Urinary bladder (tissue), 3 donors: ENCODE measurements at regions not wholly inside any gene's neighbourhood (a gene's known extent, or its start where the extent isn't known, plus 50 kb on each side); places are given as distances from the start of the nearest gene placed in this dataset.

ENCODE experiments used
- DNase-seq: peaks from one replicate; pipeline ENCODE4 v3.0.0-alpha.2; 2015; ENCODE audit errors: extremely low spot score
- H3K27ac ChIP-seq: one replicate; pipeline ENCODE4 v1.5.1; 2013; ENCODE audit warnings: low read depth, mild to moderate bottlenecking, moderate library complexity
- H3K36me3 ChIP-seq: one replicate; pipeline ENCODE4 v1.6.1; 2013; ENCODE audit warnings: mild to moderate bottlenecking, moderate library complexity; ENCODE audit not compliant: insufficient read depth
- H3K4me1 ChIP-seq: one replicate; pipeline ENCODE4 v1.6.1; 2013; ENCODE audit warnings: mild to moderate bottlenecking, moderate library complexity; ENCODE audit not compliant: insufficient read depth
- H3K4me3 ChIP-seq: one replicate; pipeline ENCODE4 v1.5.1; 2013; ENCODE audit warnings: low read depth, low read length
- WGBS: extraction: QIAGEN DNeasy Blood & Tissue Kit; methylation state at CpG from one replicate; pipeline ENCODE4 v1.1.7; 2013; 5-methylcytosine and 5-hydroxymethylcytosine counted together
- donor health status: healthy with polysubstance abuse.
- donor health status: healthy.

- no peaks in the 10 kb centered on the region for H3K36me3 ChIP-seq
- WGBS, result 50% methylated on average over 1 of the region's 1 CpG
Observed at GRCh38 chr3:10759495-10759894, 56.5 kb upstream of the SLC6A11 start.

GRCh38 chr3:10760199-10760598 is 55.8 kb upstream of the SLC6A11 start:
- Histone ChIP-seq H3K4me1 (no peaks in the 10 kb centered on the region), H3K36me3 (no peaks in the 10 kb centered on the region), H3K4me3 (no peak overlapping the region), H3K27ac (no peak overlapping the region)
- no peak for DNase-seq
- WGBS, result 75% methylated on average over 2 of the region's 2 CpGs

More at GRCh38 chr3:10759495-10759894, 56.5 kb upstream of the SLC6A11 start:
- no peak overlapping the region for H3K4me3 ChIP-seq
- no peak for DNase-seq
- H3K27ac ChIP-seq, result no peak overlapping the region
- no peaks in the 10 kb centered on the region for H3K4me1 ChIP-seq

GRCh38 chr3:10761583-10761982 is 54.4 kb upstream of the SLC6A11 start:
- 32% methylated on average over 8 of the region's 8 CpGs for WGBS

GRCh38 chr3:10762116-10762515 is 53.9 kb upstream of the SLC6A11 start:
- no peaks in the 10 kb centered on the region for H3K4me1 ChIP-seq
- H3K27ac ChIP-seq, result no peak overlapping the region
- H3K4me3 ChIP-seq, result no peak overlapping the region
- H3K36me3 ChIP-seq, result no peaks in the 10 kb centered on the region
- DNase-seq, result no peak
- WGBS, result 47% methylated on average over 5 of the region's 5 CpGs

More at GRCh38 chr3:10761583-10761982, 54.4 kb upstream of the SLC6A11 start:
- Histone ChIP-seq H3K4me1 (no peaks in the 10 kb centered on the region), H3K27ac (no peak overlapping the region), H3K4me3 (no peak overlapping the region), H3K36me3 (no peaks in the 10 kb centered on the region)
- DNase-seq, result no peak

- 61% methylated on average over 9 of the region's 9 CpGs for WGBS
- no peaks in the 10 kb centered on the region for H3K4me1 ChIP-seq
- DNase-seq, result no peak
- no peak overlapping the region for H3K27ac ChIP-seq
- H3K36me3 ChIP-seq, result no peaks in the 10 kb centered on the region
- no peak overlapping the region for H3K4me3 ChIP-seq
Observed at GRCh38 chr3:10762611-10763247, 53.3 kb upstream of the SLC6A11 start.

- Histone ChIP-seq H3K27ac (no peak overlapping the region), H3K4me3 (no peak overlapping the region), H3K4me1 (no peaks in the 10 kb centered on the region), H3K36me3 (no peaks in the 10 kb centered on the region)
- WGBS, result 78% methylated on average over 9 of the region's 9 CpGs
- DNase-seq, result no peak
Observed at GRCh38 chr3:10763248-10763620, 52.8 kb upstream of the SLC6A11 start.

GRCh38 chr3:10763817-10764258 is 52.2 kb upstream of the SLC6A11 start:
- H3K4me1 ChIP-seq, result no peaks in the 10 kb centered on the region
- WGBS, result 79% methylated on average over 10 of the region's 10 CpGs
- no peak overlapping the region for H3K27ac ChIP-seq
- no peaks in the 10 kb centered on the region for H3K36me3 ChIP-seq
- DNase-seq, result no peak
- H3K4me3 ChIP-seq, result no peak overlapping the region

- DNase-seq, result no peak
- 47% methylated on average over 32 of the region's 32 CpGs for WGBS
- H3K27ac ChIP-seq, result no peak overlapping the region
- no peaks in the 10 kb centered on the region for H3K36me3 ChIP-seq
- no peak overlapping the region for H3K4me3 ChIP-seq
- no peaks in the 10 kb centered on the region for H3K4me1 ChIP-seq
Observed at GRCh38 chr3:10764259-10765051, 51.6 kb upstream of the SLC6A11 start.

- H3K36me3 ChIP-seq, result no peaks in the 10 kb centered on the region
- DNase-seq, result no peak
- WGBS, result 58% methylated on average over 4 of the region's 4 CpGs
- H3K4me1 ChIP-seq, result no peaks in the 10 kb centered on the region
- no peak overlapping the region for H3K4me3 ChIP-seq
- no peak overlapping the region for H3K27ac ChIP-seq
Observed at GRCh38 chr3:10766049-10766705, 49.9 kb upstream of the SLC6A11 start.
